ENCODE measurements at regions not wholly inside any gene's neighbourhood (a gene's known extent, or its start where the extent isn't known, plus 50 kb on each side); places are given as distances from the start of the nearest gene placed in this dataset.

- no peak for DNase-seq
Measured at GRCh38 chr4:152269448-152270191, 266.3 kb downstream of the FBXW7 start.

GRCh38 chr4:152267811-152268210 lies 268.1 kb downstream of the FBXW7 start:
- no peak for DNase-seq

- DNase-seq: no peak
Measured at GRCh38 chr4:152266831-152267480, 268.9 kb downstream of the FBXW7 start.

GRCh38 chr4:152265149-152265621 lies 270.7 kb downstream of the FBXW7 start:
- DNase-seq: no peak

DNA sequence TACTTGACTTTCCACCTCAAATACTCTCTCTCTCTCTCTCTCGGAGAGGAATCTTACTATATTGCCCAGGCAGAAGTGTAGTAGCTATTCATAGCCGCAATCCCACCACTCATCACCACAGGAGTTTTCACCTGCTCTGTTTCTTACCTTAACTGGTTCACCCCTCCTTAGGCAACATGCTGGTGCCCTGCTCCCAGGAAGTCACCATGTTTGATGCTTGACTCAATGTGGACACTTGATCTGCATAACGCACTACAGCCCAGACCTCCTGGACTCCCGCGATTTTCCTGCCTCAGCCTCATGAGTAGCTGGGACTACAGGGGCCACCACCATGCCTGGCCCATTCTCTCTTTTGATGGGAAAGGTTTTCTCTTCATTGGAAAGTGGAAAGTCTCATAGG lies 271.8 kb downstream of the FBXW7 start:
- DNase-seq: no peak

- DNase-seq: no peak
Measured at GRCh38 chr4:152259866-152260265, 276.0 kb downstream of the FBXW7 start.

DNA sequence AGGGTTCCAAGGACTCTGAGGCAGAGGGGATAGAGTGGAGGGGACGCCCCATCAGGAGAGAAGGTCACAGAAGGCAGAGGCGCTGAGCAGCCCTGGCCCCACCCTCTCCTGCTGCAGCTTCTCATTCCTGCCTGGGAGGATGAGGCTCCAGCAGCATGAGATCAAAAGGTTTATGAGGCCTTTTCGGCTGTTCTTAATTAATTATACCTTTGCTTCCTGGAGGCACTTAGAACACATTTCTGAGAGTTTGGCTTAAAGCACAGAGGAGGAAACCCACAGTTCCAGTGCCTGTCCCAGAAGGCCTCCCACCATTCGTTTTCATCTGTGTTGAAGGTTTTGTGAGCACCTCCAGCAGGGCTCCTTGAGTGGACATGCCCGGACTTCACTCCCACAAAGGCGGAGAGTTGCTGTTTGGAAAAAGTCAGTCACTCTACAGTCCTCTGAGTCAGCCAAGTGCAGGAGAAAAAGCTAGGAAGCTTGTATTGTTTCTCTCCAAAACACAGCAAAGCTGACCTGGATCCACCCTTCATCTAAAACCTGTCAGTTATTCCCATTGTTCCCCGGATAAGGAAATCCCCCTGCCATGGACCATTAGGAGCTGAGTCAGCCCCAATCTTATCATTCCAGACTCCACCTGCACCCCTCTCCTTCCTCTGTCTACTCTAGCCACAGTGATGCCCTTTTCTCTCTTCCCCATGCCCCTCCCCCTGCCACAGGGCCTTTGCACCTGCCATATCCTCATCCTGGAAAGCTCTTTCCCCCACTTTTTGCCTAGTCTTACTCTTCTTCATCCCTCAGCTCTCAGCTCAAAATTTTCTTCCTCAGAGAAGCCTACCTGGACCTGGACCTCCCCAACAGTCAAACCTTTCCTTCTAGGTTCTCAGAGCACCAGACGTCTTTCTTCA lies 276.8 kb downstream of the FBXW7 start:
- no peak for DNase-seq

DNA sequence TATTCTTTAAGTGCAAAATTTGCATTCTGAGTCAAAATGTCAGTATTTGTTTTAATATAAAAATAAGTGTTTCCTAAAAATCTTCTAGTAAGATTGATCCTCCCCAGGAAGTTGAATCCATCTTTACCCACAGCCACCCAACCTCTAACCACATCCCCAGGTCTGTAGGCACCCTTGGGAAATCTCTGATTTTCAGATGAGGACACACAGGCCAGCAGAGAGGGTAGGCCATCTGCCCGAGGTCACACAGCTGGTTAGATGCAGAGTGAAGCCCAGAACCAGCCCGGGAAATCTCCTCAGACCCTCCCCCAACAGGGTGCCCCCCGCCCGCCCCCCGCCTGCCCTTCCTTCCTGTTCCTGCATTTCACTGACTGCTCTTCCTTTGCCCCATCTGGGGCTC lies 277.5 kb downstream of the FBXW7 start:
- no peak for DNase-seq

- no peak for DNase-seq
Measured at GRCh38 chr4:152257601-152258066, 278.3 kb downstream of the FBXW7 start.

DNA sequence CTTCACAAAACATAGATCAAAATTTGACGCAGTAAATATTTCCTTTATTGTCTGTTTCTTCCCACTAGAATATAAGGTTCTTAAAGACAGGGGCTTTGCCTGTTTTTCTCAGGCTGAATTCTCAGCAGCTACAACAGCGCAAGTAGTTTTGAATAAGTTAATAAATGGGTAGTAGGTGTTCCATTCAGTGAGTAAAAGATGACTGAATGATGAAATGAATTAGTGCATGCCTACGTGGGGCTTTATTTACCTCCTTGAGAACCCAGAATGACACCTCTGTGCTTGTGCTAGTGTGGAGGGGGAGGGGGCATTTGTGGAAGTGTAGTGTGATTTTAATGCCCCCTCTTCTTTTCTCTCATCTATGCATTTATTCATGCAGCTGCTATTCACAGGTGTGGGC lies 278.9 kb downstream of the FBXW7 start:
- DNase-seq: no peak

GRCh38 chr4:152255437-152255836 lies 280.5 kb downstream of the FBXW7 start:
- DNase-seq: peak; percentile 62

DNA sequence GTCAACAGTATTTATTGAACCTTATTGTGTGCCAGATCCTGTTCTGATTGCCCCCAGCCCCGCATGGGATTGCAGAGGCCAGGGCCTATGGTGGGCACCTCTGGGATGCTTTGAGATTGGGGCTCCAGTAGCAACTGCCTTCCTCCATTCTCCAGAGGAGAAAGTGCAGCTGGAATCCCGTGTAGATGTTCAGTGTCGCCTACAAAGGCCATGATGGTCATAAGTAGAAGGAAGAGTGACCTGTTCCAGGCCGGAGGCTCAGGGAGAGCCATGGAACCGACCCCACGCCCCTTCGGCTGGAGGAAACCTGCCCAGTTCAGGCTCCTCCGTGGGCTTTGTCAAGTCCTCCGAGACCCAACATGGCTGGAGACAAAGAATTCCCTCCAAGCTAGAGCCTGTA lies 287.5 kb downstream of the FBXW7 start:
- no peak for DNase-seq

DNA sequence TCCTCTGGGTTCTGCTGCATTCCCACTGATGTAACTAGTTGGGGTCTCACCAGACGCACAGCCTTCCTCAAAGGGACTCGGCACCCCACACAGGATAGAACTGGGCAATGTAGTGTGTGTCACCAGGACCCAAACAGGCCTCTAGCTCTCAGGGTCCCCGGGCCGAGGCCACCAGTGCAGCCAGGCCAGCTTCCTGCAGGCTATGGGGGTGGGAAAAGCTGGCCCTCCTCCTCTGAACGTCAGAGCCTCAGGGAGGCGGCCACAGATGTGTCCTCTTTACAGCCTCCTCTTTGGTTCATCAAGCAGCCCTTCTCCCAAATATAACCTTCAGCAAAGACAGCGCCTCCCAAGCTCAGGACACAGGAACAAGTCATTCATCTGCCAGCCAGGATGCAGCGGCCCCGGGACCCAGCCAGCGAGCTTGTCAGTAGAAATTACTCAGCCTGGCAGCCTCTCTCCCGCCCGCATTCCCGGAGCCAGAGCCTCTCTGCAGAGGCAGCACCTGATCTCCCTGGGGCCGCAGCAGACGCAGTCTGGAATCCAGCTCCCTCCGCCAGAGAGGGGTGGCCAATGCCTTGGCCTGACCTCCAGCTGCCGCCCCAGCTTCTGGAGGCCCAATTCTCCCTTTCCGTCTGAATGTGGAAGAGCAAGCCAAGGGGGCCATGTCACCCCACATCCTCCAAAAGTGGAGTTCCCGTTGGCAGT lies 288.5 kb downstream of the FBXW7 start:
- no peak for DNase-seq

- no peak for DNase-seq
Measured at GRCh38 chr4:152246659-152247058, 289.2 kb downstream of the FBXW7 start.

- DNase-seq: no peak
Measured at GRCh38 chr4:152245680-152246079, 290.2 kb downstream of the FBXW7 start.

- no peak for DNase-seq
Measured at GRCh38 chr4:152244659-152245058, 291.2 kb downstream of the FBXW7 start.

DNA sequence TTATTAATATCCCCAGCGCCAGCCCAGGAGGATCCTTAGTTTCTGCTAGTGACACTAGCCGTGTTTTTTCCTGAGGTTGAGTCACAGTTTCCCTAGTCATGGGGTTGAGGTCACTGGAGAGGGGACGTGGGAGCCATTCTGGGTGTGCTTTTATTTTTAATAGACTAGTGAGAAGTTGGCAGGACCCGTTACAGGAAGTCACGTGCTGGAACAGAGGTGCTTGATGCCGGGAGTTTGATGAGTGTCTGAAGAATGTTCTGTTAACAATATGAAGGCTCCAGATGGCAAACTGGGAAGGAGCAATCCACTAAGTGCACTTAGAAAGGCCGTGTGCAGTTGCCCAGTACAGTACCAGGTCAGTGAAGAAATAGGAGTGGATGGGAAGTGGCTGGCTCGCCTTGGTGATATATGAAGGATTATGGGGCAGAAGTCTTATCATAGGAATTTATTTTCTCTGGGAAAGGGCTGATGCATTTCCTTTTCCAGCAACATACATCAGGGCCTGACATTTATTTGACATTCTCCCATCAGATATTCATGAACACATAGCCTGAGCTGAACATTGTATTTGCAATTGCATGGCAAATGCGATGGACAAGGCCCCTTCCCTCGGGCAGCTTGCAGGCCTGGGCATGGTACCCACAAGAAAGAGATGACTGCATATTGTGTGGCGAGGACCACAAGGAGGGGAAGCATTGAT lies 291.8 kb downstream of the FBXW7 start:
- no peak for DNase-seq

GRCh38 chr4:152243206-152243605 lies 292.7 kb downstream of the FBXW7 start:
- no peak for DNase-seq

DNA sequence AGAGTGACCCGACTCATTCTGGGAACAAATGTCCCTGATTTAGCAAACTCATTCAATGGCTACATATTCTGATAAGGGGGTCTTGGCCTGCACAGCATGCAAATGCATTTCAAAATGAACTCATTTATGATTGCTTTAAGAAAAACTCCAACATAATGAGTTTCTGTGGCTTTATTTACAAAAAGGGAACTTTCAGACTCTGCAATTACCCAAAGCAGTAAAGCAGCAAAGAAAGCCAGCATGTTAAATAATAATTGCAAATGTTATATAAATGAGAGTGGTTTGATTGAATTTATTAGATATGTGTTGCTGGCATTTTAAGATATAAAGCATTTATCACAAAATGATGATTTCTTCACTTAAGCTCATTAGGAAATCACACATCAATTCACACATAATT lies 295.7 kb downstream of the FBXW7 start:
- no peak for DNase-seq

DNA sequence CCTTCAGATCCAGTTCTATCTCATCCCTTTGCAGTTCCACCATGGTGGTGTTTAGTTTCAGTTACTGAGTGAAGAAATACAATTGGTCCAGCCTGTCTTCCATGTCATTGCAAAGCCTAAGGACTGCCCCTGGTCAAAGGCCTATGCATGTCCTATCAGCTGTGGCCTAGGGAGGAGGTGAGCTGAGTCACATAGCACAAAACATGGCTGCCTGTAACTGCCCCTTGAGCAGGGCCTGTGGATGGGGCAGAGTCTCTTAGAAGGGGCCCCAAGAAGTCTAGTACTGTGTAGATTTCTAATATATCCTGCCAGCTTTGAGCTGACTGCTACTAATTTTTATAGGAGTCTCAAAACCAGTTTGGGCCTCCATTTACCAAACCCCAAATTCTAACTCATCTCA lies 296.7 kb downstream of the FBXW7 start:
- DNase-seq: no peak

DNA sequence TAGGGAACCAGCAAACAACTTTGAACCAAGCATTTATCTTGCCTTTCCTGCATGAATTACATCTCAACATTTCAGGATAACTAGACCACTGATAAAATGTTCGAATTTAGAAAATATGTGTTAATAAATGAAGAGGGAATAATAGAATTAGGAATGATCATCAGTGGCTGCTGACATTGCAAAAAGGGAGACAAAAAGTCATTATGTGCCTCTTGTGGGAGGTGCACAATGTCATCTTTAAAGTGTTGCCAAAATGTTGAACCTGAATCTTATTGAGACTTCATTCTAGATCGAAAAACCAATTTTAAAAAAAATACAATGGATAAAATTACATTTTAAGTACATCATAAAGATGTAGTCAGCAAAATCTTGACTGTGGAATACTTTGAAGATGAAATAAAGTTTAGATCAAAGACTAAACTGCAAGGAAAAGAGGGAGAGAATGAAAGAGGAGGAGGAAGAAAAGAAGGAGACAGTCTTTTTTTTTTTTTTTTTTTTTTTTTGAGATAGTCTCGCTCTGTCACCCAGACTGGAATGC lies 299.3 kb downstream of the FBXW7 start:
- DNase-seq: no peak

- DNase-seq: no peak
Measured at GRCh38 chr4:152235718-152236117, 300.2 kb downstream of the FBXW7 start.
